ENCODE measurements at regions not wholly inside any gene's neighbourhood (a gene's known extent, or its start where the extent isn't known, plus 50 kb on each side); places are given as distances from the start of the nearest gene placed in this dataset.

DNA sequence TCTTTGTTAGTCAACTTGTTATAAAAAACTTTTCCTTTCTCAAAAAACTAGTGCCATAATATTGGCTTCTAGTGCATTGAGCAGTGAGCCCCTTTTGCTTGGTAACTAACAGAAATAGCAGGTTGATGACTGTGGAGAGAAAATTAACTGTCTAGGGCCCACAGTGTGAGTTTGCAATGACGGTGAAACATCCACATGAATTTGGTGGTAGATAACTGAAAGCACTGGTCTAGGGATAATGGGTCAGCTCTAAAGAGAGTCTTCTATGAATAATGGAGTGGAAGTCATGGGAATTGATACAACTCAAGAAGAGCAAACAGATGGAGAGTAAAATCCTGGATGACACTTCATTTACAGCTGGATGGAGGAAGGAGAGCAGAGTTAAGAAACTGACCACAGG is 245.4 kb downstream of the METTL4 start (continued):
- TF ChIP-seq, protein P1, sequence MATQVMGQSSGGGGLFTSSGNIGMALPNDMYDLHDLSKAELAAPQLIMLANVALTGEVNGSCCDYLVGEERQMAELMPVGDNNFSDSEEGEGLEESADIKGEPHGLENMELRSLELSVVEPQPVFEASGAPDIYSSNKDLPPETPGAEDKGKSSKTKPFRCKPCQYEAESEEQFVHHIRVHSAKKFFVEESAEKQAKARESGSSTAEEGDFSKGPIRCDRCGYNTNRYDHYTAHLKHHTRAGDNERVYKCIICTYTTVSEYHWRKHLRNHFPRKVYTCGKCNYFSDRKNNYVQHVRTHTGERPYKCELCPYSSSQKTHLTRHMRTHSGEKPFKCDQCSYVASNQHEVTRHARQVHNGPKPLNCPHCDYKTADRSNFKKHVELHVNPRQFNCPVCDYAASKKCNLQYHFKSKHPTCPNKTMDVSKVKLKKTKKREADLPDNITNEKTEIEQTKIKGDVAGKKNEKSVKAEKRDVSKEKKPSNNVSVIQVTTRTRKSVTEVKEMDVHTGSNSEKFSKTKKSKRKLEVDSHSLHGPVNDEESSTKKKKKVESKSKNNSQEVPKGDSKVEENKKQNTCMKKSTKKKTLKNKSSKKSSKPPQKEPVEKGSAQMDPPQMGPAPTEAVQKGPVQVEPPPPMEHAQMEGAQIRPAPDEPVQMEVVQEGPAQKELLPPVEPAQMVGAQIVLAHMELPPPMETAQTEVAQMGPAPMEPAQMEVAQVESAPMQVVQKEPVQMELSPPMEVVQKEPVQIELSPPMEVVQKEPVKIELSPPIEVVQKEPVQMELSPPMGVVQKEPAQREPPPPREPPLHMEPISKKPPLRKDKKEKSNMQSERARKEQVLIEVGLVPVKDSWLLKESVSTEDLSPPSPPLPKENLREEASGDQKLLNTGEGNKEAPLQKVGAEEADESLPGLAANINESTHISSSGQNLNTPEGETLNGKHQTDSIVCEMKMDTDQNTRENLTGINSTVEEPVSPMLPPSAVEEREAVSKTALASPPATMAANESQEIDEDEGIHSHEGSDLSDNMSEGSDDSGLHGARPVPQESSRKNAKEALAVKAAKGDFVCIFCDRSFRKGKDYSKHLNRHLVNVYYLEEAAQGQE (IDR thresholded peaks at IDR 0.05; ENCODE audit: low read depth): no peak

DNA sequence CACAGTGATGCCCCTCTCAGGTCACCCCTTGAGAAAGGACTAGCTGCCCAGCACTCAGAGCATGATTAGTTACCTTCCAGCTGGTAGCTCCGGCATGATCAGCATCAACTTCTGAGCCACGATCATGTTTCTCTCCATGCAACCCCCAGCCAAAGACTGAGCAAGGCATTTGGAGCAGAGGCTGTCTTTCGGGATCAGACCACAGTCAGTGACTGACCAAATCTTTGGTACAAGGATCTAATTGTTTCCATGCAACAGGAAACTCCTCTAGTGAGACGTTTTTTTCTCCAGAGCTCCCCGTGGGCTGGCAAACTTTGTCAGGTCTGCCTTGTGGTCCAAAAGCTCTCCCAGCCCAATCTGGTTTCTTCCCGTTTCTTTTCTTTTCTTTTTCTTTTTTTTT is 244.3 kb downstream of the METTL4 start:
- TF ChIP-seq POLR2AphosphoS5 (IDR thresholded peaks at IDR 0.05; ENCODE audit: low read depth, low read length): no peak
- TF ChIP-seq RAD21 (IDR thresholded peaks at IDR 0.05; ENCODE audit: low read depth): no peak
- no peak for TF ChIP-seq ZFX (IDR thresholded peaks at IDR 0.05)
- TF ChIP-seq EGR1 (IDR thresholded peaks at IDR 0.05; ENCODE audit: low read depth): no peak
- TF ChIP-seq SRF (IDR thresholded peaks at IDR 0.05; ENCODE audit: low read depth): no peak
- TF ChIP-seq, protein P2, sequence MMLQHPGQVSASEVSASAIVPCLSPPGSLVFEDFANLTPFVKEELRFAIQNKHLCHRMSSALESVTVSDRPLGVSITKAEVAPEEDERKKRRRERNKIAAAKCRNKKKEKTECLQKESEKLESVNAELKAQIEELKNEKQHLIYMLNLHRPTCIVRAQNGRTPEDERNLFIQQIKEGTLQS (IDR thresholded peaks at IDR 0.05): no peak
- TF ChIP-seq, protein P3, sequence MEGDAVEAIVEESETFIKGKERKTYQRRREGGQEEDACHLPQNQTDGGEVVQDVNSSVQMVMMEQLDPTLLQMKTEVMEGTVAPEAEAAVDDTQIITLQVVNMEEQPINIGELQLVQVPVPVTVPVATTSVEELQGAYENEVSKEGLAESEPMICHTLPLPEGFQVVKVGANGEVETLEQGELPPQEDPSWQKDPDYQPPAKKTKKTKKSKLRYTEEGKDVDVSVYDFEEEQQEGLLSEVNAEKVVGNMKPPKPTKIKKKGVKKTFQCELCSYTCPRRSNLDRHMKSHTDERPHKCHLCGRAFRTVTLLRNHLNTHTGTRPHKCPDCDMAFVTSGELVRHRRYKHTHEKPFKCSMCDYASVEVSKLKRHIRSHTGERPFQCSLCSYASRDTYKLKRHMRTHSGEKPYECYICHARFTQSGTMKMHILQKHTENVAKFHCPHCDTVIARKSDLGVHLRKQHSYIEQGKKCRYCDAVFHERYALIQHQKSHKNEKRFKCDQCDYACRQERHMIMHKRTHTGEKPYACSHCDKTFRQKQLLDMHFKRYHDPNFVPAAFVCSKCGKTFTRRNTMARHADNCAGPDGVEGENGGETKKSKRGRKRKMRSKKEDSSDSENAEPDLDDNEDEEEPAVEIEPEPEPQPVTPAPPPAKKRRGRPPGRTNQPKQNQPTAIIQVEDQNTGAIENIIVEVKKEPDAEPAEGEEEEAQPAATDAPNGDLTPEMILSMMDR (IDR thresholded peaks at IDR 0.05 in 2 of 3, conservative IDR thresholded peaks at IDR 0.05 in 1 of 3; ENCODE audit: borderline replicate concordance in 1 of 3, insufficient read depth in 1 of 3, low read depth in 2 of 3, low read length in 2 of 3): no peak
- no peak for ATAC-seq
- Histone ChIP-seq H4K20me1 (ENCODE audit: insufficient read depth) (no peaks in the 10 kb centered on the region), H3K27ac (ENCODE audit: low read depth, low read length) (no peak overlapping the region), H3K9me3 (ENCODE audit: control insufficient read depth in 1 of 2, insufficient read depth in 1 of 2, low read depth in 1 of 2, low read length in 2 of 2) (no peaks in the 10 kb centered on the region), H3K9me2 (ENCODE audit: insufficient read depth) (no peaks in the 10 kb centered on the region), H3K9ac (ENCODE audit: low read length) (no peak overlapping the region), H2AFZ (ENCODE audit: low read depth, low read length, poor library complexity, severe bottlenecking) (no peak overlapping the region), H3K4me1 (ENCODE audit: control insufficient read depth in 1 of 2, insufficient read depth in 2 of 2, low read length in 2 of 2) (no peaks in the 10 kb centered on the region), H3K4me3 (replicated peaks in 1 of 2; ENCODE audit: low read depth in 1 of 2, low read length in 2 of 2) (no peak overlapping the region), H3K4me2 (ENCODE audit: low read length) (no peak overlapping the region), H3K27me3 (ENCODE audit: insufficient read depth, low read length) (no peaks in the 10 kb centered on the region), H3K79me2 (ENCODE audit: insufficient read depth, low read length) (no peaks in the 10 kb centered on the region), H3K36me3 (ENCODE audit: control insufficient read depth in 1 of 2, insufficient read depth in 2 of 2, low read length in 2 of 2) (no peaks in the 10 kb centered on the region)
- no TSS peak for BruUV-seq (replicated peaks)
- RAD21 ChIA-PET (ENCODE audit: low non-redundant PET in 1 of 2, low total read pairs in 2 of 2, uncharacterized antibody in 2 of 2, unreplicated experiment in 2 of 2): no interaction called here
- intact Hi-C loops (cut with micrococcal nuclease): no loop called here
- POLR2A ChIA-PET: no interaction called here
- no peak for DNase-seq (ENCODE audit: low read depth, low spot score)
- CTCF ChIA-PET: no interaction called here
